Endothelial cell of umbilical vein (primary cell): ENCODE measurements at regions not wholly inside any gene's neighbourhood (a gene's known extent, or its start where the extent isn't known, plus 50 kb on each side); places are given as distances from the start of the nearest gene placed in this dataset.

Experiments
- BruUV-seq: library from RNA; stranded (reverse); fragments of 400-500 nt; replicated peaks from 2 replicates; lab custom pipeline; 2021; lab: Mats Ljungman, UMichigan
- CTCF ChIA-PET: fragments of 300-600, 350-600 bp; sonication (Branson Sonifier 250); formaldehyde crosslinking; loops from one replicate; lab custom pipeline; 2021; ENCODE audit warnings: antibody characterized with exemption, inconsistent platforms; lab: Charles Lee
- POLR2A ChIA-PET: fragments of 300-600, 350-600 bp; sonication (Branson Sonifier 250); formaldehyde crosslinking; loops from one replicate; lab custom pipeline; 2021; ENCODE audit warnings: antibody characterized with exemption, inconsistent platforms; lab: Charles Lee
- DNase-seq: peaks from one replicate; pipeline ENCODE4 v3.0.0-alpha.2; 2011; ENCODE audit warnings: low read depth, low spot score
- FAIRE-seq: peaks from 2 replicates; lab custom pipeline; 2011; peaks lifted over from hg19 to GRCh38; lab: Jason Lieb, UNC
- H2AFZ ChIP-seq: 2 replicates; pipeline ENCODE4 v1.6.0; 2012; ENCODE audit warnings: low read depth, low read length, control low read depth, inconsistent platforms
- H3K27ac ChIP-seq: 2 replicates; pipeline ENCODE4 v1.5.1; 2011; ENCODE audit warnings: low read depth, mild to moderate bottlenecking, control low read depth, low read length, moderate library complexity; ENCODE audit not compliant: insufficient read depth
- H3K27me3 ChIP-seq, 2 experiments: 2 replicates each; pipeline versions ENCODE4 v1.6.0 to v1.6.1; 2011; ENCODE audit warnings: low read length in 2 of 2, mixed read lengths in 1 of 2; ENCODE audit not compliant: control insufficient read depth in 2 of 2, insufficient read depth in 2 of 2
- H3K36me3 ChIP-seq, 2 experiments: 2 replicates in 1 of 2; 3 replicates in 1 of 2; pipeline ENCODE4 v1.5.1; 2011; ENCODE audit warnings: low read length in 2 of 2, mild to moderate bottlenecking in 1 of 2, moderate library complexity in 1 of 2; ENCODE audit not compliant: control insufficient read depth in 2 of 2, insufficient read depth in 2 of 2; ENCODE audit errors: extremely low read depth in 1 of 2
- H3K4me1 ChIP-seq: 3 replicates; pipeline ENCODE4 v1.5.1; 2011; ENCODE audit warnings: mild to moderate bottlenecking, low read length; ENCODE audit not compliant: control insufficient read depth, insufficient read depth; ENCODE audit errors: extremely low read depth
- H3K4me2 ChIP-seq: 2 replicates; pipeline ENCODE4 v1.6.1; 2011; ENCODE audit warnings: low read length, control low read depth, mixed read lengths; ENCODE audit not compliant: insufficient read depth
- H3K4me3 ChIP-seq, 3 experiments: fragments of 200-600 bp in 1 of 3; sonication (generic), shearing (Covaris generic) in 1 of 3; replicated peaks in 1 of 3; 2 replicates each; pipeline ENCODE4 v1.5.1; 2011 to 2016; ENCODE audit warnings: control low read depth in 3 of 3, low read length in 3 of 3, mild to moderate bottlenecking in 2 of 3, inconsistent platforms in 1 of 3, low read depth in 1 of 3, moderate library complexity in 1 of 3; ENCODE audit not compliant: insufficient read depth in 1 of 3
- H3K79me2 ChIP-seq: 2 replicates; pipeline ENCODE4 v1.6.0; 2012; ENCODE audit warnings: low read length, inconsistent platforms; ENCODE audit not compliant: control insufficient read depth, insufficient read depth
- H3K9ac ChIP-seq: replicated peaks from 2 replicates; pipeline ENCODE3; 2011; ENCODE audit warnings: low read length, control low read depth; ENCODE audit not compliant: insufficient read depth; ENCODE audit errors: extremely low read depth
- H3K9me1 ChIP-seq: replicated peaks from 3 replicates; pipeline ENCODE4 v1.6.0; 2011; ENCODE audit warnings: mild to moderate bottlenecking, low read length; ENCODE audit not compliant: control insufficient read depth, insufficient read depth; ENCODE audit errors: extremely low read depth
- H3K9me3 ChIP-seq: replicated peaks from 2 replicates; pipeline ENCODE4 v1.5.1; 2012; ENCODE audit warnings: low read length, inconsistent platforms; ENCODE audit not compliant: control insufficient read depth, insufficient read depth
- H4K20me1 ChIP-seq: replicated peaks from 2 replicates; pipeline ENCODE3; 2011; ENCODE audit warnings: mild to moderate bottlenecking, low read length; ENCODE audit not compliant: control insufficient read depth, insufficient read depth; ENCODE audit errors: extremely low read depth
- EZH2 ChIP-seq: IDR thresholded peaks from 2 replicates; pipeline ENCODE4 v1.6.1; 2012; ENCODE audit warnings: borderline replicate concordance, low read depth, mild to moderate bottlenecking, moderate library complexity, low read length, inconsistent platforms; ENCODE audit not compliant: severe bottlenecking
- GATA2 ChIP-seq: IDR thresholded peaks from 2 replicates; pipeline ENCODE4 v1.7.0; 2011; ENCODE audit warnings: low read depth, mild to moderate bottlenecking, moderate library complexity, mixed read lengths, low read length; ENCODE audit not compliant: insufficient read length, insufficient read depth
- JUN ChIP-seq: IDR thresholded peaks from 2 replicates; pipeline ENCODE4 v1.6.1; 2011; ENCODE audit warnings: borderline replicate concordance, low read depth; ENCODE audit not compliant: insufficient read length, insufficient read depth
- MYC ChIP-seq: IDR thresholded peaks from one replicate; pipeline ENCODE4 v1.6.1; 2011; ENCODE audit warnings: mild to moderate bottlenecking, low read depth, low read length
- POLR2A ChIP-seq: IDR thresholded peaks from 2 replicates; pipeline ENCODE4 v1.6.1; 2012; ENCODE audit warnings: low read depth, mild to moderate bottlenecking, control low read depth, low read length
- POLR2AphosphoS5 ChIP-seq: IDR thresholded peaks from 2 replicates; pipeline ENCODE4 v1.6.1; 2012; ENCODE audit warnings: low read depth, mild to moderate bottlenecking, control low read depth, low read length, moderate library complexity; ENCODE audit not compliant: insufficient read depth
- dilution Hi-C: fragments of 300-500 bp; cut with MboI; formaldehyde crosslinking; loops from one replicate; pipeline ENCODE4 v1.15.0; 2019; ENCODE audit warnings: low sequenced_read_pairs; ENCODE audit not compliant: extremely low pct_ligation_motif_present
- intact Hi-C: fragments of 100-400 bp; cut with micrococcal nuclease; formaldehyde crosslinking; loops from one replicate; pipeline ENCODE4 v1.10.0; 2022
- TF ChIP-seq, protein P1 (sequence below): IDR thresholded peaks from 2 replicates; pipeline ENCODE4 v1.6.1; 2011; ENCODE audit not compliant: insufficient read depth, insufficient read length
- TF ChIP-seq, protein P2 (sequence below), 2 donors: IDR thresholded peaks; 1 replicate in 1 of 2; 2 replicates in 1 of 2; pipeline ENCODE4 v1.5.1; 2011; ENCODE audit warnings: low read length in 2 of 2, mild to moderate bottlenecking in 2 of 2, moderate library complexity in 2 of 2, control low read depth in 1 of 2, inconsistent platforms in 1 of 2, low read depth in 1 of 2; ENCODE audit not compliant: insufficient read depth in 1 of 2; ENCODE audit errors: extremely low read depth in 1 of 2

DNA sequence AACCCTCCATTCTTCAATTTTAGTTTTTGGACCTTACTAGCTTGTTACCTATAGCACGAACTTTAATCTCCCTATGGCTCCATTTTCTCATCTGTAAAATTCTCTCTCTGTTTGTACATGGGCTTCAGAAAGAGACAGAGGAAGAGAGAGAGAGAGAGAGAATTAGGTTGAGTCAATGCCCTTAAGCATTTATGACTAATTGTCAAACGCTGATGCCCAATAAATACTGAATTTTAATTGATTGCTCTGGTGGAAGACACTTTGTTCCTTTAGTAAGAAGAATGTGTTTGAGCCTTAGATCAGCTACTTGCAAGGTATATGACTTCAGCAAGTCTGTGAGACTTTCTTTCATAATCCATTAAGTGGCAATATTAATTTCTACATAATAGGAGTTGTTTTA lies 743.1 kb upstream of the ADGRL4 start:
- Histone ChIP-seq H3K36me3 (no peaks in the 10 kb centered on the region), H3K4me3 (no peak overlapping the region), H3K9ac (no peak overlapping the region), H3K4me2 (no peak overlapping the region), H4K20me1 (no peaks in the 10 kb centered on the region), H3K27me3 (no peaks in the 10 kb centered on the region), H3K9me3 (no peaks in the 10 kb centered on the region), H3K27ac (no peak overlapping the region), H3K79me2 (no peaks in the 10 kb centered on the region), H3K9me1 (no peaks in the 10 kb centered on the region), H3K4me1 (peaks cover 4% of the 10 kb centered on the region), H2AFZ (no peak overlapping the region)
- CTCF ChIA-PET = interaction anchor here (1.3 kb wide), 1 partner anchor 11 kb away, joined by 4 read pairs; no protein-coding TSS in a partner anchor
- no peak for FAIRE-seq
- dilution Hi-C loops (no loop called here), intact Hi-C loops (no loop called here)
- no peak for DNase-seq
- POLR2A ChIA-PET = no interaction called here
- no peak for TF ChIP-seq MYC
- no peak for TF ChIP-seq EZH2
- no peak for TF ChIP-seq POLR2A
- no peak for TF ChIP-seq POLR2AphosphoS5
- no peak for TF ChIP-seq GATA2
- TF ChIP-seq, protein P1, sequence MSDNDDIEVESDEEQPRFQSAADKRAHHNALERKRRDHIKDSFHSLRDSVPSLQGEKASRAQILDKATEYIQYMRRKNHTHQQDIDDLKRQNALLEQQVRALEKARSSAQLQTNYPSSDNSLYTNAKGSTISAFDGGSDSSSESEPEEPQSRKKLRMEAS = no peak
- TF ChIP-seq JUN = no peak
- TF ChIP-seq, protein P2, sequence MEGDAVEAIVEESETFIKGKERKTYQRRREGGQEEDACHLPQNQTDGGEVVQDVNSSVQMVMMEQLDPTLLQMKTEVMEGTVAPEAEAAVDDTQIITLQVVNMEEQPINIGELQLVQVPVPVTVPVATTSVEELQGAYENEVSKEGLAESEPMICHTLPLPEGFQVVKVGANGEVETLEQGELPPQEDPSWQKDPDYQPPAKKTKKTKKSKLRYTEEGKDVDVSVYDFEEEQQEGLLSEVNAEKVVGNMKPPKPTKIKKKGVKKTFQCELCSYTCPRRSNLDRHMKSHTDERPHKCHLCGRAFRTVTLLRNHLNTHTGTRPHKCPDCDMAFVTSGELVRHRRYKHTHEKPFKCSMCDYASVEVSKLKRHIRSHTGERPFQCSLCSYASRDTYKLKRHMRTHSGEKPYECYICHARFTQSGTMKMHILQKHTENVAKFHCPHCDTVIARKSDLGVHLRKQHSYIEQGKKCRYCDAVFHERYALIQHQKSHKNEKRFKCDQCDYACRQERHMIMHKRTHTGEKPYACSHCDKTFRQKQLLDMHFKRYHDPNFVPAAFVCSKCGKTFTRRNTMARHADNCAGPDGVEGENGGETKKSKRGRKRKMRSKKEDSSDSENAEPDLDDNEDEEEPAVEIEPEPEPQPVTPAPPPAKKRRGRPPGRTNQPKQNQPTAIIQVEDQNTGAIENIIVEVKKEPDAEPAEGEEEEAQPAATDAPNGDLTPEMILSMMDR (IDR thresholded peaks at IDR 0.05; ENCODE audit: extremely low read depth in 1 of 2, insufficient read depth in 1 of 2, low read depth in 1 of 2, low read length in 2 of 2) = no peak
- no TSS peak for BruUV-seq
